Keratinocyte (primary cell): ENCODE measurements at regions not wholly inside any gene's neighbourhood (a gene's known extent, or its start where the extent isn't known, plus 50 kb on each side); places are given as distances from the start of the nearest gene placed in this dataset.

Source experiments
- DNase-seq: peaks from one replicate; pipeline ENCODE4 v3.0.0-alpha.2; 2011; ENCODE audit warnings: low read depth, missing footprints, low spot score
- FAIRE-seq: peaks from 2 replicates; lab custom pipeline; 2011; peaks lifted over from hg19 to GRCh38; lab: Jason Lieb, UNC
- H2AFZ ChIP-seq: 2 replicates; pipeline ENCODE4 v1.6.0; 2012; ENCODE audit warnings: low read length, control low read depth, inconsistent platforms; ENCODE audit not compliant: control insufficient read depth
- H3K27ac ChIP-seq: 2 replicates; pipeline ENCODE4 v1.5.1; 2011; ENCODE audit warnings: low read length; ENCODE audit not compliant: control insufficient read depth, insufficient read depth
- H3K27me3 ChIP-seq: 3 replicates; pipeline ENCODE4 v1.6.0; 2011; ENCODE audit warnings: low read length; ENCODE audit not compliant: control insufficient read depth, insufficient read depth; ENCODE audit errors: extremely low read depth
- H3K36me3 ChIP-seq, 2 experiments: 2 replicates in 1 of 2; 3 replicates in 1 of 2; pipeline ENCODE4 v1.5.1; 2011; ENCODE audit warnings: low read length in 2 of 2, mild to moderate bottlenecking in 1 of 2; ENCODE audit not compliant: control insufficient read depth in 2 of 2, insufficient read depth in 2 of 2; ENCODE audit errors: extremely low read depth in 1 of 2
- H3K4me1 ChIP-seq: 3 replicates; pipeline ENCODE4 v1.5.1; 2011; ENCODE audit warnings: low read length; ENCODE audit not compliant: control insufficient read depth, insufficient read depth; ENCODE audit errors: extremely low read depth
- H3K4me2 ChIP-seq: 3 replicates; pipeline ENCODE4 v1.6.0; 2011; ENCODE audit warnings: low read depth, low read length; ENCODE audit not compliant: control insufficient read depth, insufficient read depth; ENCODE audit errors: extremely low read depth
- H3K4me3 ChIP-seq, 3 experiments: fragments of 200-600 bp in 1 of 3; sonication (generic) in 1 of 3; 2 replicates in 2 of 3; 3 replicates in 1 of 3; pipeline ENCODE4 v1.5.1; 2011 to 2016; ENCODE audit warnings: low read length in 3 of 3, mild to moderate bottlenecking in 3 of 3, control low read depth in 2 of 3, inconsistent platforms in 1 of 3, low read depth in 1 of 3, mixed read lengths in 1 of 3, mixed run types in 1 of 3, moderate library complexity in 1 of 3; ENCODE audit not compliant: control insufficient read depth in 2 of 3, insufficient read depth in 2 of 3; ENCODE audit errors: extremely low read depth in 1 of 3
- H3K79me2 ChIP-seq: 2 replicates; pipeline ENCODE4 v1.6.0; 2012; ENCODE audit warnings: low read length; ENCODE audit not compliant: control insufficient read depth, insufficient read depth
- H3K9ac ChIP-seq: 3 replicates; pipeline ENCODE4 v1.6.0; 2011; ENCODE audit warnings: low read length; ENCODE audit not compliant: control insufficient read depth, insufficient read depth; ENCODE audit errors: extremely low read depth
- H3K9me1 ChIP-seq: 3 replicates; pipeline ENCODE4 v1.6.0; 2011; ENCODE audit warnings: low read length; ENCODE audit not compliant: control insufficient read depth, insufficient read depth; ENCODE audit errors: extremely low read depth
- H3K9me3 ChIP-seq: 2 replicates; pipeline ENCODE4 v1.5.1; 2012; ENCODE audit warnings: low read depth, low read length; ENCODE audit not compliant: control insufficient read depth
- H4K20me1 ChIP-seq: 3 replicates; pipeline ENCODE4 v1.6.0; 2011; ENCODE audit warnings: low read length; ENCODE audit not compliant: control insufficient read depth, insufficient read depth; ENCODE audit errors: extremely low read depth
- EZH2 ChIP-seq: IDR thresholded peaks from one replicate; pipeline ENCODE4 v1.6.1; 2012; ENCODE audit warnings: inconsistent platforms, mild to moderate bottlenecking, low read length, moderate library complexity
- dilution Hi-C: fragments of 300-500 bp; cut with MboI; formaldehyde crosslinking; loops from one replicate; pipeline ENCODE4 v1.7.0; 2020; ENCODE audit warnings: low sequenced_read_pairs; ENCODE audit not compliant: extremely low pct_ligation_motif_present
- TF ChIP-seq, protein P1 (sequence below), 3 experiments: IDR thresholded peaks in 1 of 3; conservative IDR thresholded peaks in 1 of 3; optimal IDR thresholded peaks in 1 of 3; 2 replicates in 2 of 3; 3 replicates in 1 of 3; pipeline versions ENCODE3 to v1.5.1; 2011; ENCODE audit warnings: low read length in 3 of 3, mild to moderate bottlenecking in 3 of 3, moderate library complexity in 2 of 3, control low read depth in 1 of 3, inconsistent platforms in 1 of 3; ENCODE audit not compliant: insufficient read depth in 2 of 3; ENCODE audit errors: extremely low read depth in 1 of 3

DNA sequence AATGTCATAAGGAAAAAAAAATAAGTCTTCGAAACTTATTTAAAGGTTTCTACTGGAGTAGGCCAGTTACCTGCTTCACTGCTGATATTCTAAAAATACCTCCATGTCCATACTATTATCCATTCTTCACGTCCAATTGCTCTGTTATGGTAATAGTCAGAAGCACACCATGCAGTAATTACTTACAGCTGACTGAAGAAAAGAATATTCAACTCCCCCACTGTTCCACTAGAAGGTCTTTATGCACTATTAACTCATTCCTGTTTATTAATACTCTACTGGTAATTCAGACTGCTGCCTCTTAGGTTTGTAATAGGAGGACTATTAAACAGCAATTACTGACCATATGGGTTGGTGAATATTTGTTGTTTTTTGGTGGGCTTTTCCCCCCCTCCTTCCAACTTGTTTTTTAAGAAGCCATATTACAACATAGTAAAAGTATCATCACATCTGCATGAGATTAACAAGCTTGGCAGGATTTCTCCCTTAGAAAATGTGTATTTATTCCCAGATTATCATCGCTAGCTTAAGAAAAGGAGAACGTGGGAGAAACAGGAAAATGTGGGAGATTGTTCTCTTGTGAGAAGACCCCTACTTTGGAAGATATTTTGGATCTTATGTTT, 806.4 kb upstream of the FANCL start:
- no peak overlapping the region for H3K4me2 ChIP-seq
- no peak overlapping the region for H3K4me3 ChIP-seq
- H3K9ac ChIP-seq, result no peak overlapping the region
- no peaks in the 10 kb centered on the region for H3K9me1 ChIP-seq
- H3K27ac ChIP-seq, result no peak overlapping the region
- dilution Hi-C loops, result loop anchor here (5.0 kb wide), 1 partner anchor 35 kb away; no protein-coding TSS in a partner anchor
- H4K20me1 ChIP-seq, result no peaks in the 10 kb centered on the region
- no peaks in the 10 kb centered on the region for H3K36me3 ChIP-seq
- H2AFZ ChIP-seq, result no peak overlapping the region
- DNase-seq, result no peak
- H3K27me3 ChIP-seq, result no peaks in the 10 kb centered on the region
- no peak for TF ChIP-seq EZH2
- TF ChIP-seq, protein P1, sequence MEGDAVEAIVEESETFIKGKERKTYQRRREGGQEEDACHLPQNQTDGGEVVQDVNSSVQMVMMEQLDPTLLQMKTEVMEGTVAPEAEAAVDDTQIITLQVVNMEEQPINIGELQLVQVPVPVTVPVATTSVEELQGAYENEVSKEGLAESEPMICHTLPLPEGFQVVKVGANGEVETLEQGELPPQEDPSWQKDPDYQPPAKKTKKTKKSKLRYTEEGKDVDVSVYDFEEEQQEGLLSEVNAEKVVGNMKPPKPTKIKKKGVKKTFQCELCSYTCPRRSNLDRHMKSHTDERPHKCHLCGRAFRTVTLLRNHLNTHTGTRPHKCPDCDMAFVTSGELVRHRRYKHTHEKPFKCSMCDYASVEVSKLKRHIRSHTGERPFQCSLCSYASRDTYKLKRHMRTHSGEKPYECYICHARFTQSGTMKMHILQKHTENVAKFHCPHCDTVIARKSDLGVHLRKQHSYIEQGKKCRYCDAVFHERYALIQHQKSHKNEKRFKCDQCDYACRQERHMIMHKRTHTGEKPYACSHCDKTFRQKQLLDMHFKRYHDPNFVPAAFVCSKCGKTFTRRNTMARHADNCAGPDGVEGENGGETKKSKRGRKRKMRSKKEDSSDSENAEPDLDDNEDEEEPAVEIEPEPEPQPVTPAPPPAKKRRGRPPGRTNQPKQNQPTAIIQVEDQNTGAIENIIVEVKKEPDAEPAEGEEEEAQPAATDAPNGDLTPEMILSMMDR (optimal IDR thresholded peaks at IDR 0.05 in 1 of 3, IDR thresholded peaks at IDR 0.05 in 1 of 3, conservative IDR thresholded peaks at IDR 0.05 in 1 of 3; ENCODE audit: extremely low read depth in 1 of 3, insufficient read depth in 2 of 3, low read length in 3 of 3), result no peak
- H3K4me1 ChIP-seq, result no peaks in the 10 kb centered on the region
- no peaks in the 10 kb centered on the region for H3K79me2 ChIP-seq
- no peak for FAIRE-seq
- no peaks in the 10 kb centered on the region for H3K9me3 ChIP-seq

DNA sequence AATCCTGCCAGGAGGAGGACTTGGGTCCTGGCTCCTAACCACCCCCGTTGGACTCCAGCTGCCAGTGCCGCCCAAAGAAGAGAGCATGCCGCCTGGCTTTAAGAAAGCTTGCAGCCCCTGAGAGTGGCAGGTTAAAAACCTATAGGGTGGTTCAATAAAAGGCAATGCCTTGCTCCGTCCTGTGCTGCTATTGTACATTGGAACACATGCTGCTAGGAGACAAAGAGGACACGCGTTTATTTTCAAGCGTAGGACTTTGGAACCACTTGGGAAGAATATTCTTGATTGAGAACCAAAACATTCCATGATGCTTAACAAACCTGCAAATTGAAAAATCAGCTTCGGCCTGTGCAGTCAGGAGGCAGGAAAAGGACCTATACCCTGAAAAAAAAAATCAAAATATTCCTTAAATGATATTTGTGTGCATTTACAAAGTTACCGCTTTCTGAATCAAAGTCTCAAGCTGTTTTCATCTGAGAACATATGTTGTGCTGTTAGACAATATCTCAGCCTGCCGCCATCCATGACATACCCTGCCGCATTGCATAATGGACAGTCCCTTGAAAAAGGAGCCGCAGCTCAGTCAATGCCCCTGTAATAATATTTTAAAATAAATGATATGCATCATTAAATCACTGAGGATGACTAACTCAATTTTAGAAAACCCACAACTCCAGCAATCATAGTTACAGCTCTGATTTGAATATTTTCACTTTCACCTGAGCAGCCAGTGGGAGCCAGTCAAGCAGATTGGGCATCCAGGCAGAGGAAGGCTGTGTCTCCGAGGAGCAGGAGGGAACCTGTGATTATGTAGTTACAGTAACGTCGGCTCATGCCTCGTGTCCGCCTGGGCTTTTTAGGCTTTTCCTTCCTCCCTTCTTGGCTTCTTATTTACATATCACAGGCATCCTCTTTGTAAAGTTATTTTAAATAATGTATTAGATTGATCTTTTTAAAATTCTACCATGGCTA, 805.6 kb upstream of the FANCL start:
- Histone ChIP-seq H3K9ac (no peak overlapping the region), H3K27me3 (no peaks in the 10 kb centered on the region), H2AFZ (no peak overlapping the region), H3K27ac (no peak overlapping the region), H4K20me1 (no peaks in the 10 kb centered on the region), H3K79me2 (no peaks in the 10 kb centered on the region), H3K9me1 (no peaks in the 10 kb centered on the region), H3K4me1 (no peaks in the 10 kb centered on the region), H3K36me3 (no peaks in the 10 kb centered on the region), H3K4me3 (no peak overlapping the region), H3K4me2 (no peak overlapping the region), H3K9me3 (no peaks in the 10 kb centered on the region)
- FAIRE-seq (no peak), DNase-seq (no peak)
- dilution Hi-C loops, result loop anchor here (5.0 kb wide), 1 partner anchor 36 kb away; no protein-coding TSS in a partner anchor
- TF ChIP-seq EZH2, result no peak
- TF ChIP-seq, protein P1 (optimal IDR thresholded peaks at IDR 0.05 in 1 of 3, IDR thresholded peaks at IDR 0.05 in 1 of 3, conservative IDR thresholded peaks at IDR 0.05 in 1 of 3; ENCODE audit: extremely low read depth in 1 of 3, insufficient read depth in 2 of 3, low read length in 3 of 3), result no peak
